Testis (tissue), 2 donors: ENCODE measurements at regions not wholly inside any gene's neighbourhood (a gene's known extent, or its start where the extent isn't known, plus 50 kb on each side); places are given as distances from the start of the nearest gene placed in this dataset.
"Not testable (repeated sequence)": the region's sequence is repeated elsewhere in the genome, so short reads cannot be mapped to it uniquely, and the experiment has no call there.

Experiments used
- DNase-seq: peaks from one replicate; pipeline ENCODE4 v3.0.0-alpha.2; 2019
- H3K27ac ChIP-seq, 2 donors: fragments of 200-600 bp; sonication (generic); one replicate each; pipeline ENCODE4 v1.5.1; 2019
- H3K27me3 ChIP-seq: fragments of 200-600 bp; sonication (generic); one replicate; pipeline ENCODE4 v1.5.1; 2019
- H3K36me3 ChIP-seq: fragments of 200-600 bp; sonication (generic); one replicate; pipeline ENCODE4 v1.5.1; 2017; ENCODE audit warnings: low read depth; ENCODE audit errors: missing control alignments
- H3K4me1 ChIP-seq: fragments of 200-600 bp; sonication (generic); one replicate; pipeline ENCODE4 v1.5.1; 2019
- H3K4me3 ChIP-seq, 2 donors: fragments of 200-600 bp; sonication (generic); one replicate each; pipeline ENCODE4 v1.5.1; 2017 to 2019
- H3K9me3 ChIP-seq: fragments of 200-600 bp; sonication (generic); one replicate; pipeline ENCODE4 v1.5.1; 2017
- POLR2A ChIP-seq: fragments of 450-650 bp; IDR thresholded peaks from one replicate; pipeline ENCODE4 v1.6.1; 2017; ENCODE audit warnings: antibody characterized with exemption, mild to moderate bottlenecking, moderate library complexity
- WGBS, 2 donors: methylation state at CpG; one replicate each; pipeline ENCODE4 v1.1.5; 2018; 5-methylcytosine and 5-hydroxymethylcytosine counted together
- intact Hi-C: fragments of 100-400 bp; cut with DNase I; formaldehyde crosslinking; loops from one replicate; pipeline ENCODE4 v1.15.1; 2023; ENCODE audit warnings: low total_unique reads
- TF ChIP-seq, protein P1 (sequence below), 3 experiments: fragments of 450-650 bp in 2 of 3; fragments of 200-600 bp in 1 of 3; sonication (generic) in 1 of 3; IDR thresholded peaks; one replicate each; pipeline ENCODE4 v1.5.1; 2016 to 2019; ENCODE audit warnings: antibody characterized with exemption in 3 of 3, mild to moderate bottlenecking in 2 of 3, moderate library complexity in 1 of 3

DNA sequence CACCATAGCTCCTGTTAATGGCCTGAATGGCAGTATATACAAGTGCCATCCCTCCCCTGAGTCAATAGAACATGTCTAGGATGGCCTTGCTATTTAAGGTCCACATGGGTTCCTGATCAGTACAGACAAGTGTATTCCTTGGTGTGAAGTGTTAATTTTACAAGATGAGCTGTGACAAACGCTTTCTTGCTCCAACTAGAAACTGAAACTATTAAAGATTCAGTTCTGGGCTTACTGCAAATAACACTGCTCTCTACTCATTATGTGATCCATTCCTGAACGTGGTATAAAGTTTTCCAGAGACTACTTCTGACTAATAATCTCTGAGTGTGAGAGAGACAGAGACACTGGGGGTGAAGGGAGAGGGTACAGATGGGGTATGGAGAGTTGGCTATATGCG is 198.0 kb upstream of the FBXL4 start:
- WGBS, 2 donors = 68 to 83% methylated on average over 3 of the region's 3 CpGs
- intact Hi-C loops = no loop called here
- DNase-seq = no peak
- TF ChIP-seq POLR2A = no peak
- Histone ChIP-seq H3K4me3 (no peak overlapping the region), H3K4me1 (no peaks in the 10 kb centered on the region), H3K27ac (no peak overlapping the region), H3K27me3 (no peaks in the 10 kb centered on the region), H3K36me3 (no peaks in the 10 kb centered on the region), H3K9me3 (no peaks in the 10 kb centered on the region)

DNA sequence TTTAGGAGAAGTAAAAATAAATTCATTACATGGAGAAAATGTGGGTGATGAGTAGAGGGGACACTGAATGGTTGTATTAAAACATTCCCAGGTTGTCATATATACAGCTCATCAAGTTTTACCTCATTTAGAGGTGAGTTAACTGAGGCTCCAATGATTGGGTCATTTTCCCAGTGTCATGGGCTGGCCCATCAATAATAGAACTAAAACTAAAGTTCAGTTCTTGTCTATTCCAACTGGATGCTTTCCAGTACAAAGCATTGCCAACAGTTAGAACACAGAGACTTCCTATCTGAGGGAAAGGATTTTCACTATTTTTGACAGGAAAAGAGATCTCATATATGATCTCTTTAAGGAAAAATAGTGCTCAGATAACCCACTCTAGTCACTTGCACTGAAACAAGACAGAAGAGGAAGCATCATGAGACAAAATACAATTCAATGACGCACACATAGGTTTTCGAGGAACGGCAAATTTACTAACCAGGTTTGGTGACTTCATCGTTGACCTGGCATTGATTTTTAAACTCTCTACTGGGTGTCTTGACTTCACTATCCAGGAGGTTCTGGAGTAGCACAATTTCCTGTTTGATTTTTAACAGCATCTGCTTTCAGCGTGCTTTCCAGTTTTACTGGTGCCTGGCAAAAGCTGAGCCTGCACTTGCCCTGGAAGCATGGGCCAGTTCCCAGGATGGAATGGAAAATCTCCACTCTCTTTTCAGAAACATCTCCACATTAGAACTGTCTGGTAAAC is 195.5 kb upstream of the FBXL4 start:
- intact Hi-C loops = no loop called here
- Histone ChIP-seq H3K4me3 (no peak overlapping the region), H3K27me3 (no peaks in the 10 kb centered on the region), H3K36me3 (no peaks in the 10 kb centered on the region), H3K9me3 (no peaks in the 10 kb centered on the region), H3K4me1 (no peaks in the 10 kb centered on the region), H3K27ac (no peak overlapping the region)
- no peak for DNase-seq
- WGBS, 2 donors = 69 to 86% methylated on average over 5 of the region's 5 CpGs
- TF ChIP-seq, protein P1, sequence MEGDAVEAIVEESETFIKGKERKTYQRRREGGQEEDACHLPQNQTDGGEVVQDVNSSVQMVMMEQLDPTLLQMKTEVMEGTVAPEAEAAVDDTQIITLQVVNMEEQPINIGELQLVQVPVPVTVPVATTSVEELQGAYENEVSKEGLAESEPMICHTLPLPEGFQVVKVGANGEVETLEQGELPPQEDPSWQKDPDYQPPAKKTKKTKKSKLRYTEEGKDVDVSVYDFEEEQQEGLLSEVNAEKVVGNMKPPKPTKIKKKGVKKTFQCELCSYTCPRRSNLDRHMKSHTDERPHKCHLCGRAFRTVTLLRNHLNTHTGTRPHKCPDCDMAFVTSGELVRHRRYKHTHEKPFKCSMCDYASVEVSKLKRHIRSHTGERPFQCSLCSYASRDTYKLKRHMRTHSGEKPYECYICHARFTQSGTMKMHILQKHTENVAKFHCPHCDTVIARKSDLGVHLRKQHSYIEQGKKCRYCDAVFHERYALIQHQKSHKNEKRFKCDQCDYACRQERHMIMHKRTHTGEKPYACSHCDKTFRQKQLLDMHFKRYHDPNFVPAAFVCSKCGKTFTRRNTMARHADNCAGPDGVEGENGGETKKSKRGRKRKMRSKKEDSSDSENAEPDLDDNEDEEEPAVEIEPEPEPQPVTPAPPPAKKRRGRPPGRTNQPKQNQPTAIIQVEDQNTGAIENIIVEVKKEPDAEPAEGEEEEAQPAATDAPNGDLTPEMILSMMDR (IDR thresholded peaks at IDR 0.05) = no peak
- TF ChIP-seq POLR2A = no peak

DNA sequence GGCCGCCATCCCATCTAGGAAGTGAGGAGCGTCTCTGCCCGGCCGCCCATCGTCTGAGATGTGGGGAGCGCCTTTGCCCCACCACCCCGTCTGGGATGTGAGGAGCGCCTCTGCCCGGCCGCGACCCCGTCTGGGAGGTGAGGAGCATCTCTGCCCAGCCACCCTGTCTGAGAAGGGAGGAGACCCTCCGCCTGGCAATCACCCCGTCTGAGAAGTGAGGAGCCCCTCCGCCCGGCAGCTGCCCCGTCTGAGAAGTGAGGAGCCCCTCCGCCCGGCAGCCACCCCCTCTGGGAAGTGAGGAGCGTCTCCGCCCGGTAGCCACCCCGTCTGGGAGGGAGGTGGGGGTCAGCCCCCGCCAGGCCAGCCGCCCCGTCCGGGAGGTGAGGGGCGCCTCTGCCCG is 194.2 kb upstream of the FBXL4 start:
- H3K27me3 ChIP-seq, intact Hi-C loops, H3K4me1 ChIP-seq, H3K27ac ChIP-seq, H3K4me3 ChIP-seq, H3K36me3 ChIP-seq, H3K9me3 ChIP-seq, DNase-seq: not testable (repeated sequence)
- 82% methylated on average over 25 of the region's 29 CpGs; no CpG with 5 or more reads in 1 of the 2 donors for WGBS, 2 donors

DNA sequence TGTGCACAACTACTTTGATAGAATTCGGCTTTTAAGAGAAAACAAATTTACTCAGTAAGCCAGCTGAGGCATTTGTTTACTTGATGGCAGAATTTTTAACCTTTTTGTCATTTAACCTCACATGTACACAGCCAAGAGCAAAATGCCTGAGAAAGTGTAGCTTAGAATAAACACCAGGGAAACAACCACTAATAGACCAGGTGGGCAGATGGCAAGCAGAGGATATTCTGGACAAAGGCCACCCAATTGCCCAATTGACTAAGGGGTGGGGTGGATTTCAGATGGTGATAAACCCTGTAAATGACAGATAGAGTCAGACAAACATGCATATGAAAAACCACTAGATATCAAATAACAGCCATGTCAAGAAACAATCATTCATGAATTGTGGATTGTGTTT is 190.7 kb upstream of the FBXL4 start:
- Histone ChIP-seq H3K27me3 (no peaks in the 10 kb centered on the region), H3K4me1 (no peaks in the 10 kb centered on the region), H3K4me3 (no peak overlapping the region), H3K36me3 (no peaks in the 10 kb centered on the region), H3K27ac (no peak overlapping the region), H3K9me3 (no peaks in the 10 kb centered on the region)
- intact Hi-C loops = no loop called here
- WGBS, 2 donors = 84 to 89% methylated on average over 1 of the region's 1 CpG
- no peak for TF ChIP-seq POLR2A
- TF ChIP-seq, protein P1 (IDR thresholded peaks at IDR 0.05) = no peak
- no peak for DNase-seq

DNA sequence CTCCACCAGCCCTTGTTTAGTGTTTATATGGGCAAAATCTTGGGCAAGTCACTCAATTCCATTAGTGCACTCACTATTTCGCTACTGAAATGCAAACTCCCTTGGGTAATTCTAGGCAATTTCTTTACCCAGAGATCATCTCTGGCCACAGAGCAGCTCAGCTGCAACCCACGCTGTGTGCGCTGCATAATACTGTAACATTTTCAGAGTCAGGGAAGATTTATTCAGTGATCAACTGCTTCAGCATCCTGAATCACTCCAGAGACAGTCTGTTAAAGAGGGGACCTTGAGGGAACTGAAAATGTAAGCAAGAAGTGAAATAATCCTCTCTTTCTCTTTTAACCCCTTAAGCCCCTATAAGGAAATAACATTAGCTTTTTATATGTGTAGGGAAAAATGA is 189.6 kb upstream of the FBXL4 start:
- TF ChIP-seq POLR2A = no peak
- WGBS, 2 donors = 87 to 89% methylated on average over 3 of the region's 3 CpGs
- H3K27me3 ChIP-seq = no peaks in the 10 kb centered on the region
- H3K4me1 ChIP-seq = no peaks in the 10 kb centered on the region
- DNase-seq = no peak
- H3K27ac ChIP-seq = no peak overlapping the region
- no peaks in the 10 kb centered on the region for H3K9me3 ChIP-seq
- H3K4me3 ChIP-seq = no peak overlapping the region
- intact Hi-C loops = no loop called here
- no peaks in the 10 kb centered on the region for H3K36me3 ChIP-seq

DNA sequence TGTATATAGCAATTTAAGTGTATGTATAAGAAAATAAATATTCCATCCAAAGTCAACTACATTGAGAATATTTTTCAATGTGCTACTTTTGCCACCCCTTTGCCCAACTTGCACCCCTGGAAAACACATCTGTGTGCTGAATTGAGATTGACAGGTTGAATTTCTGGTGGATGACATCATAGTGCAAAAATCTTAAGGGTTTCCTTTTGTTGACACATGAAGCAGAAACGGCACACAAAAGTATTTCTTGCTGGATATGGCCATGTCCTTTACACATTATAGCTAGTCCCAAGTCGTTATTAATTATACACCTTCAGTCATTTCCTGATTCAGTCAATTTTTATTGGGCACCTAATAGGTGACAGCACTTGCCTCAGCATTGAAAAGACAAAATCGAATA is 188.7 kb upstream of the FBXL4 start:
- H3K36me3 ChIP-seq = no peaks in the 10 kb centered on the region
- no peak for TF ChIP-seq POLR2A
- TF ChIP-seq, protein P1 (IDR thresholded peaks at IDR 0.05) = no peak
- H3K27ac ChIP-seq = no peak overlapping the region
- H3K4me3 ChIP-seq = no peak overlapping the region
- no peaks in the 10 kb centered on the region for H3K4me1 ChIP-seq
- 36 to 73% methylated on average over 3 of the region's 3 CpGs for WGBS, 2 donors
- no peaks in the 10 kb centered on the region for H3K9me3 ChIP-seq
- intact Hi-C loops = no loop called here
- H3K27me3 ChIP-seq = no peaks in the 10 kb centered on the region
- no peak for DNase-seq
